ENCODE measurements at regions not wholly inside any gene's neighbourhood (a gene's known extent, or its start where the extent isn't known, plus 50 kb on each side); places are given as distances from the start of the nearest gene placed in this dataset.

DNA sequence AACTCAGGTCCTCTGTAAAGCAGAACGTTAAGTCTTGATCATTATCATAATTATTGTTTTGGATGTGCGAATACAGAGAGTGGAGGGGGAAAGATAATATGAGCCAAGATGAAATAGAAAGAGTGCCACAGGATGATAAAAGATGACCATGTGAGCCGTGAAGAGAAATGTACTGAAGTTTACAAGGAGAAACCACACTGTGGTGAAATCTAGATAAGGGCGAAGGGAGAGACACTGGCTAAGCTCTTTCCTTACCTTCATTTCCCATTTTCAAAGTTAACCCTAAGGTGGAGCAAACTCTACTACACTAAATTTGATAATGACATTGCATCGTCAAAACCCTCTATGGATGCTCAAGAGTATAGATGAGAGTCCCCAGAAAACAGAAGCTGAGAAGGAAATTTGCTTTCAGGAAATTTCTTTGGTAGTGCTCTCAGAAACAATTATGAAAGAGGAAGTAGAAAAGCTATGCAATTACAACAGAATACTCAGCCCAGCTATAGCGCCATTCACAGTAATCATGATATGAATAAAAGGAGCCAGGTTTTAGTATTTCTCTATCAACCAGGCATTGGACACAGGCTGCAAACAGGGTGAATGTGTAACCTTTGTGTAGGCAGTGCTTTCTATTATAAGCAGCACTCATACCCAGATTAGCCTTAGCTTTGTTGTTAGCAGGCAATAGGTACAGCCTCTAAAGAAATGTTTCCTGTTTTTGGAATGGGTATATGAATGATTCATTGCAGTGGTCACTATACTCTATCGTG is 1080.7 kb downstream of the GRIK2 start:
- DNase-seq = no peak

DNA sequence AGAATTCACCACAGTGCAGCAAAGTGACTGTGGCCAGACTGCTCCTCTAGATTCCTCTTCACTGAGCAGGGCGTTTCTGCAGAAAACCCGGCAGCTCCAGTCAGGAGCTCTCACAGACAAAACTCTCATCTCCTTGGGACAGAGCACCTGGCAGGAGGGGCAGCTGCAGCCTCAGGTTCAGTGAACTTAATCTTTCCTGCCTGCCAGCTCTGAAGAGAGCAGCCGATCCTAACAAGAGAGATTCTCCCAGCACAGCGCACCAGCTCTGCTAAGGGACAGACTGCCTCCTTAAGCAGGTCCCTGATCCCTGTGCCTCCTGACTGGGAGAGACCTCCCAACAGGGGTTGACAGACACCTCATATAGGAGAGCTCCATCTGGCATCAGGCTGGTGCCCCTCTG is 1065.5 kb downstream of the GRIK2 start:
- no peak for DNase-seq

DNA sequence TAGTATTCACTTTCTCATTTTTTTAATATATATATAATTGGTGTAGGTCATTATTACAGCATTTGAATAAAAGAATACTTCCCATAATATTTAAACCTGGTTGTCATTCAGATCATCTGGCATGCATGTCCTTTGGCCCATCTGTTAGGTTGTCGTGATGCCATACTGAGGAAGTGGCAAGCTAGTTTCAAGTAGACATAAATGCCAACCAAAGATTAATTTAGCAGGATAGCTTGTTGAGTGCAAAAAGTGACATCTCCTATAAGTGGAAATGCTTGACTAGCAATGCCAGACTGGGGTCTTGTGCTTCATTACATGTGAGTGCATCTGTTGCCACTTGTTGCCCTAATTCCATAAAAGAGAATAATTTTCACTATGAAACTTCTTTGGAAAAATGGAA is 1044.7 kb downstream of the GRIK2 start:
- no peak for DNase-seq

DNA sequence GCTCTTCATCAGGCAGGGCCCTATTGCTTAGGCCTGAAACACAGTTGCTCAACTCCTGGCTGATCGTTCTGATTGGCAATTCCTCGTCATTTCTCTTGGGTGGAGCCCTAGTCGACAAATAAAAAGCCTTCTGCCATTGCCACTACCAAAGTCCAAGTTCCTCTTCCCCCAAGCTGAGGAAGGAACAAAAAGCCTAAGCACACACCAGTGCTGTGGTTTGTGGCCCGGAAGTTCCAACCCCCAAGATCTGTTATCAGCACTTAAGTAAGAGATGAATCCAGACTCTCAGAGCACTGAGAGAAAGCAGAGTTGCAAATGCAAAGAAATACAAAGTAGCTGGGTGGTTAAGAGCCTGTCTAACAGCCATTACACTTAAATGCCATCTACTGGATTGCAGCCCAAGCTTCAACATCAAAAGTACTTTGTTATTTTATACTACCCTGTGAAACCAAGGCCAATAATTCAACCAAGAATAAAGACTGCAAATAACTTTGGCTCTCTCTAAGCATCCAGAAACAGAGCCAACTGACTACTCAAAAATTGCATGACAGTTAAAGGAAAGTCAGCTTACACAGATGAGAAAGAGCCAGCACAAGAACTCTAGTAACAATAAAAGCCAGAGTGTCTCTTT is 1024.0 kb downstream of the GRIK2 start:
- no peak for DNase-seq

DNA sequence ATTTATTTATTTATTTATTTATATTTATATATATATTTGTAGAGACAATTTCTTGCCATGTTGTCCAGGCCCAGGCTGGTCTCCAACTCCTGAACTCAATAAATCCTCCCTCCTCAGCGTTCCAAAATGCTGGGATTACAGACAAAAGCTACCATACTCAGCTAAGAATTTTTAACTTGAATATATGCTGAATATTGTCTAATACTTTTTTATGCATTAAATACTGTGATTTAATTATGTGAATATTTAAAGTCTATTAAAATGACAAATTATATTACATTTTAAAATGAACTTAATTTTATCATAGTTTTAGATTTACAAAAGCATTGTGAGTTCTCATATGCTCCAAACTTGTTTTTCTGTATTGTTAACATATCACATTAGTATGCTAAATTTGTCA is 1022.4 kb downstream of the GRIK2 start:
- DNase-seq = no peak

DNA sequence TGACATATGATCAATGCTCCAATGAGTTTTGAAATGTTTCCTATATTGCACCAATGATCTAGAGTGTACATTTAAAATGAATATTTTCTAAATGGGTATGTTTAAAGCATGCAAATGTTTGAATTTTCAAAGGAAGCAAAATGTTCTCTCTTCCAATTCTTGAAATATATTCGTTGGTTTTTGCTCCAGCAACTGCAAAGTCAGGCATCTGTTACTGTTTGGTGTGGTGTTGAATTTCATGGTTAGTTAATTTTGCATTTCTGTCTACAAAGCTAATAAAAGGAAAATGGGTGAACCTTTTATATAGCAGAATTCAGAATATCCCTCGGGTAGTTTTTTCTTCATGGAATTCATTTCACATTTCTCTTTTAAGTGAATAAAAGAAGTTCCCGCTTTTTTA is 1018.3 kb downstream of the GRIK2 start:
- no peak for DNase-seq

DNA sequence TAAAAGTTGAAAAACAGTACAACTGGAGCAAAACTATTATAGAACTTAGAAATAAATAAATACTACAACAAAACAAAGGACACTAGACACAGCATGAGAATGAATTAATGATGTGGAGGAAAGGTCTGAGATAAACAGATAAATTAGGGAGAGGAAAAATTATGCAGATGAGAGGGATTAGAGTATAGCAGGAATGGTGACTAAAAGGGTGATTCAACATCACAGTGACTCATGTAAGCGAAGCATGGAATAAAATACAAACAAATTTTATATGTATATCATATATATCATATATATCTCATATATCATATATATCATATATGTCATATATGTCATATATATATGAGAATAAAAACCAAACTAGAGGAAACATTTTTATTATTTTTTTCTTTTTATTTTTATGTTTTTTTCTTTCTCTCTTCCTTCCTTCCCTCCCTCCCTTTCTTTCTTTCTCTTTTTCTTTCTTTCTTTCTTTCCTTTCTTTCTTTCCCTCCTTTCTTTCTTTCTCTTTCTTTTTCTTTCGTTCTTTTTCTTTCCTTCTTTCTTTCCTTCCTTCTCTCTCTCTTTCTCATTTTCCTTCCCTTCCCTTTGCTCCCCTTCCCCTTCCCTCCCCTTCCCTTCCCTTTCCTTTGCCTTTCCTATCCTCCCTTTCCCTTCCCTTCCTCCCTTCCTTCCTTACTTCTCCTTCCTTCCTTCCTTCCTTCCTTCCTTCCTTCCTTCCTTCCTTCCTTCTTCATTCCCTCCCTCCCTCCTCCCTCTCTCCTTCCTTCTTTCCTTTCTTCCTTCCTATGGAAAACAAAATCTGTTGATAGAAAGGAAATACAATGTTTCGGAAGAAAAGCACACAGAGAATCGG is 1014.6 kb downstream of the GRIK2 start:
- DNase-seq = no peak

DNA sequence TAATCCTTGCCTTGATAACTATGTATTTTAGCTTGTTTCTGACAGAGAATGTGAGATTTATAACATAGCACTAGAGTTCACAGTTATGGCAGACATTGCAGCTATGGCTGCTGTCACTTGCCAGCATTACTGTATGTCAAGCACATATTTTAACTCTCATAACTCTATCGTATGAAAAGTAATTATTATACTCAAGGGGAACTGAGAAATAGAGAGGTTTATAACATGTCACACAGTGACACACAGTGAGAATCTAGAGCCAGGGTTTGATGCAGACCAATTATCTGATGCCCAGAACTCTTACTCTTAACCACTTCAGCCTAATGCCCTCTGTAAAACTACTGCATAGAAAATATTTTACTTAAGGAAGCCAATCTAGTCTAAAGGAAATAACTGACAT is 1012.4 kb downstream of the GRIK2 start:
- no peak for DNase-seq

DNA sequence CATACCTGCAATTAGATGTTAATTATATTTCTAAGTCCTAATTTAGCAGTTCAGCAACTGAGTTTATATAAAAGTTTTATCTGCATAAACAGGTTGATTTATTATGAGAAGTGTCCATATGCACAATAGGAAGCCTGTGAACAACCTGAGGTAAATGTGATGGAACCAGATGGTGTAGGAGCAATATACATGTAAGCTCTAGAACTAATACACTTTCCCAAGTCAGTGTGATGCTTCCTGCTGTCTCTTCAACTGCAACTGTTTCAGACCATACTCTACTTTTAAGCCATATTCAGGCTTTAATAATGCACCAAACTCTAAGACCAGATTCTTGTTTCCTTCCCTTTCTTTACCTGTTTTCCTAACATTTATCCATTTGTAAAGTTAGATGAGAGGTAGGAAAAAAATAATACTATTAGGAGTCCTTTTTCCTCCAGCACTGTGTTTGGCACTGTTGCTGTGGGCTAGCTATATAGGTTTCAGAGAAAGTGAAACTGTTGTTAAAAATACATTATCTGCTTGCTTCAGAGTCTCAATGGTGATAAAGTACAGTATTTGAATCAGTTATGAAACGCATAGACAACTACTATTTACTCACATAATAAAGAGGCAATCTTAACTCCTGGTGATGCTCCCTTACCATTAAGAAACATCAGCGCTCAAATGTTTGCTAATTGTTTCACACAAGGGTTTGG is 1009.3 kb downstream of the GRIK2 start:
- no peak for DNase-seq

DNA sequence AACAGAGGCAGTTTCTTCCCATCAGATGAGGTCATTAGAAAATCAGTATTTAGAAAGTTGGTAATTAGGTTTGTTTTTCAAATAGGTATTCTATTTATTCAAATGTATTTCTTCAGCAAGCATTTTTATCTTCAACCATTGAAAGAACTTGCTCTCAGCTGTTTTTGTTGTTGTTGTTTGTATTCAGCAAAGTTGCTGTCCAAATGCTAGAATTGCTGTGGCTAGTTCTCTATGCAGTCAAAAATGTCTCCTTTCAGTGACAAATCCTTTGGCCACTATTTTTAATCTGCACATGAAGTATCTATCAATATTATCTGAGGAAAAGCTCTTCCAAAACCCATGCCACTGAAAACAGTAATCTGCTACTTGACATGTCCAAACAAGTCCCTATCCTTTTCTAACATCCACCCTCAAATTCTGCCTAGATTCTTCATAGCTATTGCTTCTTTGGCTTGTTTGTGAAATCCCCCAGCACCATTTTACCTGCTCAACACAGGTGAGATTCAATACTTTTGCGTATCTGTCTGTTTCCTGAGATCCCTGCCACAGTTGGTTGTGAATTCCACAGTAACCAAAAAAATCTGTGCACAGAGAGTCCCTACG is 1005.4 kb downstream of the GRIK2 start:
- no peak for DNase-seq

DNA sequence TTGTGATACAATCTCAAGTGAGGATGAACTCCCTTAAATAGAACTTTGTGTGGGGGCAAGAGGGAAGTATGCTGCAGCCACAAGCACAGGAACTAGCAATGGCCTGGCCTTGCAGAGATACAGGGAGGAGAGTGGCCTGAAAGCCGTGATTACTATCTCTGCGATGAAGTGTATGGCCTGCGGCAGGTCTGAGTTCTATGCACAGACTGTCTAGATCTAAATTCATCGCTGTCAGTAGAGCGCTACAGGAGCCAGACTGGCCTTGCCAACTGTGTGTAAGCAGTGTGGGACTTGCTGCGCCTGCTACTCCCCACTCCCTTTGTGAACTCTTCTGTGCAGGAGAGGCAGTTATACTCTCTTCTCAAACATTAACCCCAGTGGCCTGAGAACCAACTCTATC is 997.0 kb downstream of the GRIK2 start:
- DNase-seq = no peak

DNA sequence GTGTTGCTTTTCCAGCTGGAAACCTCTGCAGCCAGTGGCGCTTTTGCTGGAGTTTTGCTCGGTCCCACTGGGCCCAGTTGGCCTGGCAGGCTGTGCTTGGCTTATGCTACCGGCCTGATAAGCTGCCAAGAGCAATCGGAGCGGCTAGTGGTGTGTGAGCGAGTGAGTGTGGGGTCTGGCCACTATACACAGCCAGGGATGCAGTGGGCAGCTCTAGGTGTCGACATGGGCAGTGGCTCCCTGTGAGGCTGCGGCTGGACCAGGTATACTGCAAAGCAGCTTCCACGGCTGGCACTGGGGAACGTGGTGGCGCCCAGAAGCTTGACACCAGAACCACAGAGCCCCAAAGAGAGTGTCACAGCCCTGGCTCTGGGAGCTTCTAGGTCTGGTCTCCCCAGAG is 996.5 kb downstream of the GRIK2 start:
- no peak for DNase-seq

DNA sequence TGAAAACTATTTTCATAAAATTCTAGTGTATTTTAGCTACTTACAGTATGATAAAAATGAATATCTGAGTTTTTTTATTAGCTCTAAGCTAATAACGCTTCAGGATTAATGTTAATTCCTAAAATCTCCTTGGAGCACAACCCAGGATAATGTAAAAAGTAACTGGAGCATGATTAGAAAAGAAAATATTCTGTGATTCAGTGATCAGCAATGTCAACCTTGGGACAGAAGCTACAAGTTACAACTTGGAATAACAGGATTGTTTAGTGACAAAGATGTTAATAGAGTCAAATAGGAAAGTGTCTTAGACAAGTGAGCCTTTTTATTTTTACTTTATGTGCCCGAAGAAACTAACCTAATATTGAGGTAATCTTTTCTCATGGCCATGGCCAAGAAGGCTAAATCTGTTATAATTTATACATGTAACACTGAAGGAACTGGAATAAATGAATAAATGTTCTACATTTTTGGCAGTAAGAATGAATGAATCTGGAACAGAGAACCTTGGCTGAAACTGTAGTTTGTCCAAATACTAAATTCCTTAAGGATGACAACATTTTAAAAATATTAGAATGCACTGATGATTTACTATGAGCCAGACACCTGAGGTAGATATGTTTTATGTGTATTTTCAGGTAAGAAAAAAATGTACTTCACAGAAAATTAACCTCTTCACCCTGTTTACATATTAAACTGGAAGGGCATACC is 994.0 kb downstream of the GRIK2 start:
- no peak for DNase-seq

DNA sequence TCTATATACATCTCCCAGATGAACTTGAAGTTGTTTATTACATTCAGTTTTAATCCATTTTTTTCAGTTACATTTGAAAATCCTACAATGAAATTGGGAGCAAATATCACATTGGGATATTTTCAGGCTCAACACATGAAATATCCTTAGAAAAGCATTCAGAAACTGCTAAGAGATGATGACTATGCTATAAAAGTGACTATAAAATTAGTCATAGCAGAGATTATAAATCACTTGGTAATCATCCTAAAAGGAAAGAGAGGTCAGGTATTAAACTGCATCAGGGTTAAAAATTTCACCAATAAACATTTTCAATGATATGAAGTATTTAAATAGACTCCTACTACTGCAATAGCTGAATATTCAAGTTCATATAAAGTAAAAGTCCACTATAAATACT is 987.7 kb downstream of the GRIK2 start:
- DNase-seq = no peak

DNA sequence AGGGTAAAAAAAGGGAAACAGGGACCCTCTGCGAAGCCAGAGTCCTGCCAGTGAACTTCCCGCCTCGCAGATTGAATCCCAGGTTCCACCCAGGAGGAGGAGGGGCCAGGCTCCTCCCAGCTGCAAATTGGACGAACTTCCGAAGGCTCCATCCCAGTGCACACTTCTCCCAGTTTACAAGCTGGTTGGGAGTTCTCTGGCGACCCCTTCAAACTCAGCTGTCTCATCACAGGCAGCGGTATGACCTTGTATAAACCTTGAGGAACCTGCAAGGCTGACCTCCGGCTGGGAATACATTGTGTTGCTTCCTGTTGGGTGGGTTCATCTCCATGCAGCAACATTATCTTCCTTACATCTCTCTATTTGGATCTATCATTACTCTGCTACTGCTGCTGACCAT is 962.7 kb downstream of the GRIK2 start:
- DNase-seq = no peak

DNA sequence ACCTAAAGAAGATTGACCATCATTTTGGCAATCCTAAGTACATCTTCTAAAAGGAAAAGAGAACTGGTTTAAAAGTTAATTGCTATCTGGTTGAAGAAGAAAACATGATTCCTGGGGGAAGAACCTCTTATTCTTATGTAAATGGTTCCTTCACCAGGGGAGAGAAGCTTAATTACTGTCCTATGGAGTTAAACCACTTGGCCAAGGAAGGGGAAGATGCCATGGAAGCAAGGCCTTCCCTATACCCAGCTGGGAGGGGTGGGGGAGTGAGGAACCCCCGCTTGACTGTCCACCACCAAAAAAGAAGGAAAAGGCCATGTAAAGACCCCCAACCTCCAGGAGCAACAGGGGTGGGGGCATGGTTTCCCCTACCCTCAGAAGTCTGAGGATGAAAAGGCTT is 962.1 kb downstream of the GRIK2 start:
- DNase-seq = no peak

DNA sequence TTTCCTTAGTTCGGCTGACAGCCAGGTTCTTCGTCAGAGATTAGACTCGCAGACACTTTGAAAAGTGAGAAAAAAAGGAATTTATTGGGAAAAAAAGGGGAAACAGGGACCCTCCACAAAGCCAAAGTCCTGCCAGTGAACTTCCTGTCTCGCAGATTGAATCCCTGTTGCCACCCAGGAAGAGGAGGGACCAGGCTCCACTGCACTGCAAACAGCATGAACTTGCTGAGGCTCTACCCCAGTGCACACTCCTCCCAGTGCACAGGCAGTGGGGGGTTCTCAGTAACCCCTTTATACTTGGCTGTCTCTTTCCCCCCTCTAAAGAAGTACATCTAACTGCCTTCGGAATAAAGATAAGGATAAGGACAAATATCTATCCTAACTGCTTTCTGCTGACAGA is 959.0 kb downstream of the GRIK2 start:
- DNase-seq = no peak

DNA sequence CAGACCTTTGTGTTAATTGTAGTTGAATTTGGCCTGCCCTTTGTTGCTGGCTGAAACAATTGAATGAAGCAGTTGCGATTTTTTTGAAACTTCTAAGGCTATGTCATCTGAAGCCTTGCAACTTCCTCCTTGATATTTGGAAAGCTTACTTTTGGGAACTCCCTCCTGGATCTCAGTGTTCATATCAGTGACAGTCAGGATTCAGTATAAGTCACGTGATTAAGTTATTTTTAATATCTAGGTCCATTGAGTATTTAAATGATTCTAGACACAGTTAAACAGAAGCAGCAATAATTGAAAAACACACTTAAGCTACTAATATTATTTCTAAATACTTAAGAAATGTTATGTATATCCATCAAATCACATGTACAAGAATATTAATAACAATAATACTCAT is 951.3 kb downstream of the GRIK2 start:
- DNase-seq = no peak

DNA sequence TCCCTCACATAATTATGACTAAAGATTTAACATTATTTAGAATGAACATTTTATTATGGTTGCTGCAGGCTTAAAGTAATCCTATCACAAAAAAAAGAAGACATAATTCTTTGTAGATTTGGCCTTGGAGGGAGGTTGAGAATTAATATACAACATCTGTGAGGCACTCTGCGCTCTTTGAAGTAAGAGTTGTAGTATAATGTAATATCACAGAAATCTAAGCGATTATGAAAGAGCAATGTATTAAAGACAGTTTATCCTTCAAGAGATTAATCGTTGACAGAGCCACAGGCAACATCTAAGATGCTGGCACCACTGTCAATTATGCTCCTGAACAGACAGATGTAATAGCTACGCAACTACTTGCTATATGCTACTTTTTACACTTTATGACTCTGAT is 946.8 kb downstream of the GRIK2 start:
- no peak for DNase-seq

DNA sequence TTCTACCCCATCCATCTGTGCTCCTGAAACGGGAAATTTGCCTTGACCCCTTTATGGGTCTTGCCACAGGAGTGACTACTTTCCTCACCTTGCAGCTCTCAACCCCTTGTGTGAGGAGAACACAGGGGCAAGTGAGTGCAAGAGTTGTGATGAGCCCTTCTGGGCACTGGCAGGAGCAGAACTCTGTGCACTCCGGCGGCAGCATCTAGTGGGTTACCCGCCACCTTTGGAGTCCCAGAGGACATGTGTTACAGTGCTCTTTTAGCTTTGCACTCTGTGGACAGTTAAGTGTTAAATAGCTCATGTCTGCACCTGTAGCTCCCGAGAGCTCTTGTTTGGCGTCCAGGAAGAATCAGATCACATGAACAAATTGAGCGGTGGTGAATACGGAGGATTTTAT is 940.2 kb downstream of the GRIK2 start:
- DNase-seq = no peak

DNA sequence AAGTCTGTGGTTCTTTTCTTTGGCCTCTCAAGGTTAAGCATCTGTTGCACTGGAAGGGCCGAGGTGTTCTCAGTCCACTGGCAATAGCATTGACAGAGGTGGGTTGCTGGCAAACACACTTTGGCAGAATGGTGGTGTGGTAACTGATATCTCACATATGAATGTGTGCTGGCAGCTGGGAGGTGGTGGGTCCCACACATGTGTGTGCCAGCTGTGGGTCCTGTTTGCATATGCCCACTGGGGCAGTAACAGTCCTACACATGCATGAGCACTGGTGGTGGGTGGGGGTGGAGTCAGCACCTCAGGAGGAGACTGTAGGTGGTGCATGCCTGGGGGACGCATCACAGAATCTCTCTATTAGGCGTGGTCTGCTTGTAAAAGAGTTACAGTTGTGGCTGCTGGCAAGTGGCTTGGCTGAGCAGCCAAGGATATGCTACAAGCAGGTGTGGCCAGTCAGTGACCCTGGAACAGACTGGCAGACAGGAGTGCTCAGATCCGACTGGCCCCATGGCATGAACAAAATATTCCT is 934.3 kb downstream of the GRIK2 start:
- DNase-seq = no peak

DNA sequence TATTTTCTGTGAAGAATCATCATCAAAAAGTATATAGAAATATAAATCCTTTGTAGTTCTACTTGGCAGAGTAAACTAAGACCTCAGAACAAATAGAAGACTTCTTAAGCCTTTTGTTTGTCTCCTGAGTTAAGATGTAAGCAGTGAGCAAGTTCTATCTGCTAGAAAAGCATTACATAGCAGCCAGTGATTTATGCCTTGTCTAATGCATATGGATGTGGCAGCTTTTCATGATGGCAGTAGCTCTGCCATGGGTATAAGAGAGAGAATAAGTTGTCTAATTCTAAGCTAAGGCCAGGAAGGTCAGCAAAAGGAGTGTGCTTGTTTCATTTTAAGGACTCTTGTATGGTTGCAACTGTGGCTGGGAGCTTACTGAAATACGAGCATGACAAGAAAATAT is 920.2 kb downstream of the GRIK2 start:
- no peak for DNase-seq

Data from right forelimb (tissue), 1 donor.